LoVo (cell line): ENCODE measurements at regions not wholly inside any gene's neighbourhood (a gene's known extent, or its start where the extent isn't known, plus 50 kb on each side); places are given as distances from the start of the nearest gene placed in this dataset.
"Not testable (repeated sequence)": the region's sequence is repeated elsewhere in the genome, so short reads cannot be mapped to it uniquely, and the experiment has no call there.

Source experiments
- DNase-seq: peaks from one replicate; pipeline ENCODE4 v3.0.0-alpha.2; 2016; ENCODE audit warnings: low spot score

- DNase-seq = no peak
These were observed 169.6 kb upstream of the GSE1 start for GRCh38 chr16:85443531-85443930.

DNA sequence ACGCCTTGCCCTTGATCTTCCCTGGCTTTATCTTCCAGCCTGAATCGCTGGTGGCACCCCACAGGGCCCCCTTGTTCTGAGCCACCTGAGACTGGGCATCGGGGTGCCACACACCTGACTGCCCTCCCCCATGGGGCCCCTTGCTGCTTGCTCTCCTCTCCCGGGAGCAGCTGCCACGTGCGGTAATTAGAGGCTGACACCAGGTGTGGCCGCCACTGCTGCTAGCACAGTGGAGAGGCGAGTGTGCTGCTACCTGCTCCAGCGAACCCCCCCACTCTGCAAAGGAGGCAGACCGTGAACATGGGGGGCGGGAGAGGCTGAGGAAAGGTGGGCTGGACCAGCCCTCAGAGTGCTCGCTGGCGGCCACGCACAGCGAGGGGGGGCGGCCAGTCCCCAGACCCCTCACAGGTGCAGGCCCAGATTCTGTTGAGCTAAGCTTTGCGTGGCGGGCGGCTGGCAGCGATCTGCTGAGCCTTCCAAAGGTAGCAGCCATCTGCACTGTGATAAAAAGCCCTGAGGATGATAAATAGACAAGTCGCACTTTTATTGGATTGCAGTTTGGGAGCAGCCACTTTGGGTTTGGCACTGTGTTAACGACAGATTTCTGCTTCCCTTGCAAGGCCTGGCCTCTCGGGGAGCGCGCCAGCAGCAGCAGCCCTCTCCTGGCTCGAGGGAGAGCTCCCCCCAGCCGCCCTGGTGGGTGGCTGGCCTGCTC is 167.9 kb upstream of the GSE1 start:
- DNase-seq = no peak

DNA sequence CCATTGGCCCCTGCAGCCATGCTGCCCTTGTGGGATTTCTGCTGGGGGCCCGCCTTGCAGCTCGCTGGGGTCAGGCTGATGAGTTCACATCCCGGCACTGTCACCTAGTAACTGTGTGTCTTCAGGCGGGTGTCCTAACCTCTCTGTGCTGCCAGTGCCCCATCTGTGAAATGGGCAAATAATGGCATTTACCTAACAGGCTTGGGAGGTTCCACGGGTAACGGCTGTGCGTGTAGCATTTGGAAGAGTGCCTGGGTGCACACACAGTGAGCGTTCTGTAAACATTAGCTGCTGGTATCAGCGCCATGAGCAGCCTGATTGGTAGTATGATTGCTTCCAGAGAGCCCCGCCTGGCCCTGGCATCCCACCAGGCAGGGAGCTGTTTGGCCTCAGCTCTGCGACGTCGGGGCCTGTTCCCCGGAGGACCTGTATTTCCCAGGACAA is 167.3 kb upstream of the GSE1 start:
- DNase-seq = no peak

DNA sequence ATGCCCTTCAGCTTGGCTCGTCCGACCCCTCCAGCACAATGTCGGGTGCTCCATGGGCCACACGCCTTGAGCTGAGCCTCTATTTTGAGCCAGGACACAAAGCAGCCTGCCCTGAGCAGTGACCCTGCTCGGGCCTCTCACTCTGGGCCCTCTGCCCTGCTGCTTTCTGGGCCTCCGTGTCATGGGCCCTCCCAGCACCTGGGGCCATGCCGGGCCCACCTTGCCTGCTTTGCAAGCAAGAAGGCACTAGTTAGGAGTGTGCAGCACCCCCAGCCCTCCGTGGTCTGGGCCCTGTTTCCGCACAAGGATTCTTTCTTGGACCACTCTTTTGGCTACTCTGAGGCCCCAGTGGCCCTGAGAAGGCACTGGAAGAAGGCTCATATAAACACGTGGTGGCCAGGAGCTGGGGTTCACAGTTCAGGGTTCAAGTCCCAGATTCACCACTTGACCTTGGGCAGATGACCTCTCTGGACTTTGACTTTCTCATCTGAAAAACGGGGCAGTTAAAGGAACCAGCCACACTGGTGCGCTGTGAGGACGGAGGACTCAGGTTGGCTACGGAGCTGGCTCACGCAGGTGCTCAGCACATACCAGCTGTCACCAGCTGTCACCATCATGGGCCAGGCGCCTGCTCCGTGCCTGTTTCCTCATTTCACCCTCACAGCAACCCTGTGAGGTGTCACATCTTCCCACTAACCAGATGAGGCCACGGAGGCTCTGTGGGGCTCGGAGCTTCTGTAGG is 166.0 kb upstream of the GSE1 start:
- DNase-seq = no peak

- DNase-seq = no peak
These were observed 165.3 kb upstream of the GSE1 start for GRCh38 chr16:85447693-85448313.

- DNase-seq = no peak
These were observed 164.4 kb upstream of the GSE1 start for GRCh38 chr16:85448557-85449190.

- no peak for DNase-seq
These were observed 163.8 kb upstream of the GSE1 start for GRCh38 chr16:85449191-85449884.

DNA sequence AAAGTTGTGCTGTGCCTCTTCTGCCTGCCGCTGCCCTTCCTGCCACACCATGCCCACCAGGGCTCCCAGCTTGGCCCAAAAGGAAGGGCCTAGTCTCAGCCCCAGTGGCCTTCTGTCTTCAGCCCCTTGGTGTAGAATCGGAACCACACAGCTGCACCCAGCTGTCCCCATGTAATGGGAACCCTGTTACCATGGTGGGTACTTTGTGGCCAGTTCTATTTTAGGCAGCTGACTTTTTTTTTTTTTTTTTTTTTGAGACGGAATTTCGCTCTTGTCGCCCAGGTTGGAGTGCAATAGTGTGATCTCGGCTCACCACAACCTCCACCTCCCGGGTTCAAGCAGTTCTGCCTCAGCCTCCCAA is 163.3 kb upstream of the GSE1 start:
- DNase-seq = no peak

- not testable (repeated sequence) for DNase-seq
These were observed 162.0 kb upstream of the GSE1 start for GRCh38 chr16:85451142-85451541.

GRCh38 chr16:85451641-85452363 is 161.3 kb upstream of the GSE1 start:
- DNase-seq = no peak

GRCh38 chr16:85452364-85453193 is 160.5 kb upstream of the GSE1 start:
- DNase-seq = no peak

DNA sequence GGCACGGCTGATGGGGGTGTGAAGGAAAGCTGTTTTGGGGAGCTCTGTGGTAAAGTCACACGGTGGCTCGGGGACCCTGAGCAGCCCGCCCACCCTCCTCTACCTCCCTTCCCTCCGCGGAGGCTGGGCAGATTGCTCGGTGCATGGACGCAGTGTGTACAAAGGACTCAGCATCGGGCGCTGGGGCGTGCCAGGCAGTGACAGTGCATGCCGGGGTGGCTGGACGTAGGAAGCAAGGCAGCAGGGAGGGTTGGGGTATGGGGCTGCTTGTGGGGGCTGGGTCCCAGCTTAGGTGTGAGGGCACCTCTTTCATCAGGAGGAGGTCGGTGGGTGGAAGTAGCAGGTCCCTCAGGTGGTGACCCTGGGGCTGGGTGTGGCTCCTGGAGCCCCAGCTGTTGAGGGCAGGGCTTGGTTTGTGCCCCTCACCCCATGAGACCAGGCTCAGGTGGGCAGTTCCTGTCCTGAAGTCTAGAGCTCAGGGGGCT is 159.9 kb upstream of the GSE1 start:
- DNase-seq = no peak

GRCh38 chr16:85453703-85454102 is 159.4 kb upstream of the GSE1 start:
- DNase-seq = no peak

DNA sequence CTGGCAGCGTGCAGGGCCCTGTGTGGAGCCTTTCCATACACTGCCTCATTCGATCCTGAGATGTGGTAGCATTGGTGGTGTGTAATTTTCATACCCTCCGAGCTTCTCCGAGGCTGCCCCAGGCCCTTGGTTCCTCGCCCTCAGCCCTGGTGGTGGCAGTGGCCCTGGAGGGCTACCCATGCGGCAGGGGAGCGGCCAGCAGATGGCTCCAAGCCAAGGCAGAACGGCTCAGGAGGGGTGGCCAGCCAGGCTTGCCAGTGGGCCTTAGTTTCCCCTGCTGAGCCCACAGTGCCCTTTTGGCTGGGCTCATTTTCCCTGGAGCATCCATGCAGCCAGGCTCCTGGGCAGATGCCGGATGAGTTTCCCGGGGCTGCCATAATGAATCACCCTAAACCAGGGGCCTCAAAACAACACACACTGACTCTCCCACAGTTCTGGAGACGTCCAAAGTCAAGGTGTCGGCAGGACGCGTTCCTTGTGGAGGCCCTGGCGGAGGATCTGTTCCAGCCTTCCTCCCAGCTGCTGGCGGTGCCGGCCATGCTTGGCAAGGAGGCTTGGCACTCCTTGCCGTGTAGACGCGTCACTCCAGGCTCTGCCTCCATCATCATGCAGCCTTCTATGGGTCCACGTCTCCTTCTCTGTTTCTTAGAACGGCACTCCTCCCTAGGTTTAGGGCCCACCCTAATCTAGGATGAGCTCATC is 158.8 kb upstream of the GSE1 start:
- no peak for DNase-seq

- DNase-seq = no peak
These were observed 157.6 kb upstream of the GSE1 start for GRCh38 chr16:85455534-85455933.

- no peak for DNase-seq
These were observed 155.8 kb upstream of the GSE1 start for GRCh38 chr16:85457366-85457765.

DNA sequence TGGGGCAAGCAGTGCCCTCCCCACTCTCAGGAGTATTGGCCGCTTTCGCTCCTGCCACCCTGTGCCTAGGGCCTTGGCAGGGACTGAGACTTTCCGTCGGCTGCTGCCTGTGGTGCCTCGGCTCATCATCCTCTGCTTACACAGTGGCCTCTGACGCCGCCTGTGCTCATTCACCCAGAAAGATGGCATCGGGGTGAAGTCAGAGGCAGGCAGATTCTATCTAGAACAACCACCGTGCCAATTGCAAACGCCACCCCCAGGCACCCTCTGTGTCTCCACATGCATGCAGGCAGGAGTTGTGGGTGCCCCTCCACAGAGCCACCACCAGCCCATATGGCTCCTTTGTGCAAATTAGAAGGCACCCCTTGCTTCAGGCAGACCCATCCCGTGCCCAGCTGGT is 154.2 kb upstream of the GSE1 start:
- no peak for DNase-seq

DNA sequence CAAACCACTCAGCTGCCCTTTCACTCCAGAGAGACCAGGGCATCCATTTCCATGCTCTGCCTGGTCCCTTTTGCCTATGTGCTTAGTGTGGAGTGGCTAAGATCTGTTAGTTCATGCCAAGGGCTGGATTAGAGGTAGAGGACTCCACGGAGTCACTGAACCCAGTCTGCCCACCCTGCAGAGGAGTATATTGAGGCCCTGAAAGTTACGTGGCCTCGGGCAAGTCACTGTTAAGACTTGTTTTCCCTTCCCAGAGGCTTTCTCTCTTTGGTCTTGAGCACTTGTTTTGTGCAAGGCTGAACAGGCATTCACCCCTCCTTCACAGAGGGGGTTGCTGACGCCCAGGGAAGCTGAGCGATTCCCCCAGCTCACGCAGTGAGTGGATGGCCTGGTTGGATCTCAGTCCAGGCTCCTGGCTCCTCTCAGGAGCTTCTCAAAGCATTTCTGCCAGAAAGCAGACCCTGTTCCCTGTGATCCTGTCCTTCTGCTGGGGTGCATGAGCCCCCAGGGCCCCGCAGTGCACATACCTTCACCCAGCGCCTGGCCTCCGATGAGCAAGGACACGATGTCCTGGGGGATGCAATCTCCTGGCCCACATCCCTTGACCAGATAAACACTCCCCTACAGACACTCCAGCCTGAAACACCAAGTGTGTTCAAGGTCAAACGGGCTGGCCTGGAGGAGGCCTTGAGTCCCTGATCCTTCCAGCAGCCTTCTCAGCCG is 153.4 kb upstream of the GSE1 start:
- no peak for DNase-seq
